HepG2 (cell line): ENCODE measurements at regions not wholly inside any gene's neighbourhood (a gene's known extent, or its start where the extent isn't known, plus 50 kb on each side); places are given as distances from the start of the nearest gene placed in this dataset.
A peak's percentile ranks its signal among the peaks of the same experiment; 100 is the strongest.

ENCODE experiments used
- ATAC-seq: fragments of 200-7000 bp; cut with Tn5 transposase; 3 replicates; pipeline ENCODE4 v1.9.1; 2020; ENCODE audit warnings: mild to moderate bottlenecking, moderate library complexity
- BruUV-seq: library from RNA; stranded (reverse); fragments of 400-500 nt; replicated peaks from 2 replicates; lab custom pipeline; 2021; lab: Mats Ljungman, UMichigan
- CTCF ChIA-PET: fragments of 300-600 bp; formaldehyde crosslinking; extraction: SDS; loops from one replicate; lab custom pipeline; 2021; ENCODE audit warnings: low total read pairs, inconsistent platforms, low intra/inter-chr PET ratio; lab: Yijun Ruan, JAX
- POLR2A ChIA-PET: fragments of 350-600 bp; sonication (Branson Sonifier 250); formaldehyde crosslinking; loops from one replicate; lab custom pipeline; 2020; ENCODE audit warnings: antibody characterized with exemption, inconsistent platforms; lab: Yijun Ruan, JAX
- DNase-seq: peaks from one replicate; pipeline ENCODE4 v3.0.0-alpha.2; 2015; ENCODE audit warnings: low spot score
- FAIRE-seq: peaks from 3 replicates; lab custom pipeline; 2011; peaks lifted over from hg19 to GRCh38; lab: Jason Lieb, UNC
- H2AFZ ChIP-seq: one replicate; pipeline ENCODE4 v1.6.1; 2011; ENCODE audit warnings: low read length, inconsistent platforms
- H3K27ac ChIP-seq: fragments of 300-600 bp; 3 replicates; pipeline ENCODE4 v1.8.0; 2011; ENCODE audit warnings: mixed run types, mild to moderate bottlenecking, mixed read lengths, low read length, inconsistent platforms; ENCODE audit not compliant: insufficient read depth; ENCODE audit errors: extremely low read length
- H3K27me3 ChIP-seq, 2 experiments: fragments of 200-600 bp in 1 of 2; 2 replicates in 1 of 2; 3 replicates in 1 of 2; pipeline versions ENCODE4 v1.6.0 to v1.8.0; 2011; ENCODE audit warnings: low read length in 2 of 2, mild to moderate bottlenecking in 2 of 2, moderate library complexity in 2 of 2, inconsistent platforms in 1 of 2; ENCODE audit not compliant: insufficient read depth in 2 of 2, control insufficient read depth in 1 of 2
- H3K36me3 ChIP-seq, 2 experiments: fragments of 200-600 bp in 1 of 2; replicated peaks in 1 of 2; 2 replicates in 1 of 2; 3 replicates in 1 of 2; pipeline versions ENCODE4 v1.5.1 to v1.8.0; 2011; ENCODE audit warnings: low read length in 2 of 2, inconsistent platforms in 1 of 2; ENCODE audit not compliant: insufficient read depth in 2 of 2, control insufficient read depth in 1 of 2
- H3K4me1 ChIP-seq: 2 replicates; pipeline ENCODE4 v1.5.1; 2012; ENCODE audit warnings: low read length, inconsistent platforms; ENCODE audit not compliant: insufficient read depth
- H3K4me2 ChIP-seq: 2 replicates; pipeline ENCODE4 v1.6.0; 2011; ENCODE audit warnings: low read depth, low read length, inconsistent platforms
- H3K4me3 ChIP-seq, 3 experiments: fragments of 200-600 bp in 1 of 3; sonication (generic), shearing (Covaris generic) in 1 of 3; replicated peaks in 1 of 3; 2 replicates each; pipeline ENCODE4 v1.5.1; 2011 to 2016; ENCODE audit warnings: low read length in 3 of 3, inconsistent platforms in 2 of 3, low read depth in 2 of 3, mild to moderate bottlenecking in 2 of 3, control low read depth in 1 of 3, mixed read lengths in 1 of 3; ENCODE audit not compliant: insufficient read depth in 1 of 3
- H3K79me2 ChIP-seq: one replicate; pipeline ENCODE4 v1.6.1; 2011; ENCODE audit warnings: low read length, inconsistent platforms; ENCODE audit not compliant: insufficient read depth
- H3K9ac ChIP-seq: 2 replicates; pipeline ENCODE4 v1.6.0; 2011; ENCODE audit warnings: mild to moderate bottlenecking, low read depth, low read length, inconsistent platforms; ENCODE audit not compliant: insufficient read depth
- H3K9me3 ChIP-seq: 2 replicates; pipeline ENCODE4 v1.5.1; 2012; ENCODE audit warnings: mild to moderate bottlenecking, low read length
- H4K20me1 ChIP-seq: 2 replicates; pipeline ENCODE4 v1.6.0; 2011; ENCODE audit warnings: inconsistent platforms, mild to moderate bottlenecking, low read length, moderate library complexity; ENCODE audit not compliant: insufficient read depth
- CREB1 ChIP-seq, 2 experiments: fragments of 450-650 bp in 1 of 2; IDR thresholded peaks; 2 replicates each; pipeline ENCODE4 v1.6.1; 2016 to 2017; ENCODE audit warnings: control low read depth in 1 of 2, mild to moderate bottlenecking in 1 of 2, missing compliant biosample characterization in 1 of 2, missing genetic modification characterization in 1 of 2
- HNRNPK ChIP-seq: fragments of 200-400 bp; formaldehyde crosslinking; IDR thresholded peaks from 2 replicates; pipeline ENCODE4 v1.6.1; 2018; ENCODE audit warnings: low read length, low read depth, moderate library complexity, mild to moderate bottlenecking; ENCODE audit not compliant: poor library complexity, severe bottlenecking
- MAFF ChIP-seq: IDR thresholded peaks from 2 replicates; pipeline ENCODE4 v1.6.1; 2011; ENCODE audit warnings: low read depth, low read length, improper control_type of control experiment
- MAFK ChIP-seq, 2 experiments: IDR thresholded peaks in 1 of 2; conservative IDR thresholded peaks in 1 of 2; 2 replicates each; pipeline ENCODE4 v1.6.1; 2011; ENCODE audit warnings: improper control_type of control experiment in 2 of 2, low read length in 2 of 2
- TBX3 ChIP-seq: fragments of 450-650 bp; IDR thresholded peaks from 2 replicates; pipeline ENCODE4 v1.6.1; 2017; ENCODE audit warnings: antibody characterized with exemption, mild to moderate bottlenecking, inconsistent platforms, borderline replicate concordance
- ZNF546 ChIP-seq: sonication (generic); formaldehyde crosslinking; conservative IDR thresholded peaks from 2 replicates; pipeline ENCODE4 v1.8.1; 2023; ENCODE audit warnings: mild to moderate bottlenecking, missing genetic modification reagents
- whole genome bisulfite sequencing: methylation state at CpG from one replicate; pipeline ENCODE4 v1.1.6; 2017; ENCODE audit warnings: low lambda C conversion rate; 5-methylcytosine and 5-hydroxymethylcytosine counted together
- in situ Hi-C: cut with HindIII; loops from 2 replicates; pipeline ENCODE4 v1.10.0; 2017; ENCODE audit warnings: low pct_unique_long_range_greater_than_20kb; ENCODE audit not compliant: extremely low pct_ligation_motif_present
- intact Hi-C: fragments of 100-400 bp; cut with micrococcal nuclease; formaldehyde crosslinking; loops from one replicate; pipeline ENCODE4 v1.10.0; 2022; ENCODE audit not compliant: unreplicated experiment
- TF ChIP-seq, protein P1 (sequence below): sonication (generic); formaldehyde crosslinking; IDR thresholded peaks from 2 replicates; pipeline ENCODE4 v1.5.0; 2020; ENCODE audit warnings: missing genetic modification reagents, mild to moderate bottlenecking, borderline replicate concordance

DNA sequence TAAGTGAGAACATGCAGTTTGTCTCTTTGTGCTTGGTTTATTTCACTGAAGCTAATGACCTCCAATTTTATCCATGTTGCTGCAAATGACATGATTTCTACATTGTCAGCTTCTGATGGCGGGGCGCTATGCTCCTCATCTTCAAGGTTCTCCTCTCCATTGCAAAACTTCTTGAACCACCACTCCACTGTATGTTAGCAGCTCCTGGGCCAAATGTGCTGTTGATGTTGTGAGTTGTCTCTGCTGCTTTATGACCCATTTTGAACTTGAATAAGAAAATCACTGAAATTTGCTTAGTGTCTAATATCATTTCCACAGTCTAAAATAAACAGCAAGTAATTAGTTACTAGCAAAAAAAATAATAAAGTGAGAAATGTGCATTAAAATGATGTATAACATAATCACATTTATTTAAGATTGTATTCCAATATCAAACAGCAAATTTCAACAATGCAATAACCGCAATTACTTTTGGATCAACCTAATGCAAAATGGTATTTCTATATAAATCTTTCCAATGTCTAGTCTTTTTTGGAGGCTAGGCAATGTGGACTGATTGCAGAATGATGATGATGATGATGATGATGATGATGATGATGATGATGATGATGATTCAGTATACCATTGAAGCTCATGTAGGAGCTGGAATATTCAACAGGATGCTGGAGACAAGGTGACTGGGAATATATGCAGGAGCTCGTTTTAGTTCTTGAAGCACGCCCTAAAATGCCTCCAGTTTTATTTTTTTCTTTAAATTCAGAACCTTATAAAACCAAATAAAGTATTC, 304.9 kb upstream of the KYNU start:
- ATAC-seq (no peak), FAIRE-seq (no peak), DNase-seq (no peak)
- H3K9ac ChIP-seq = no peak overlapping the region
- H3K79me2 ChIP-seq = no peaks in the 10 kb centered on the region
- in situ Hi-C loops (no loop called here), intact Hi-C loops (no loop called here)
- H3K36me3 ChIP-seq = no peaks in the 10 kb centered on the region
- no peaks in the 10 kb centered on the region for H3K4me1 ChIP-seq
- no TSS peak for BruUV-seq
- no peak overlapping the region for H3K27ac ChIP-seq
- H2AFZ ChIP-seq = no peak overlapping the region
- H3K4me2 ChIP-seq = no peak overlapping the region
- H3K27me3 ChIP-seq = no peaks in the 10 kb centered on the region
- no peaks in the 10 kb centered on the region for H4K20me1 ChIP-seq
- POLR2A ChIA-PET = no interaction called here
- WGBS = 17% methylated on average over 5 of the region's 5 CpGs
- no peaks in the 10 kb centered on the region for H3K9me3 ChIP-seq
- CTCF ChIA-PET = no interaction called here
- TF ChIP-seq, protein P1, sequence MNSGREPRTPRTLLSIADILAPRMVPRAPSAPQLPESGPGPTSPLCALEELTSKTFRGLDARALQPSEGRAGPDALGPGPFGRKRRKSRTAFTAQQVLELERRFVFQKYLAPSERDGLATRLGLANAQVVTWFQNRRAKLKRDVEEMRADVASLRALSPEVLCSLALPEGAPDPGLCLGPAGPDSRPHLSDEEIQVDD = no peak
- no peak for TF ChIP-seq ZNF546
- TF ChIP-seq CREB1 (IDR thresholded peaks at IDR 0.05) = peak; percentile 87
- TF ChIP-seq CREB1 (CRISPR knock-in tag; IDR thresholded peaks at IDR 0.05) = no peak
- no peak overlapping the region for H3K4me3 ChIP-seq

DNA sequence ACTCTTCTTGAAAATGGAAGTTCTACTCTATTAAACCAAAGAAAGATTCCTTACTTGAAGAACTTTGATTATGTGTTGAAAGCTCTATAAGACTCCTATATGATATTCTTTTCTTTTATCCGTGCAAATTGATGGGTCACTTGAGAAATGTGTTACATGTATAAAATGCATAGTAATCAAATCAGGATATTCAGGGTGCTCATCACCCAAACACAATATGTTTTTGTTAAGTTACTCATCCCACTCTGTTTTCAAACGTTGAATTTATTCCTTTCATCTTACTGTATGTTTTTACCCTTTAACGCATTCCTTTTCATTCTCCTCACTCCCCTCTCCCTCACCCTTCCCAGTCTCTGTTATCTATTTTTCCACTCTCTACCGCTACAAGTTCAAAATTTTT, 305.5 kb upstream of the KYNU start:
- ATAC-seq = no peak
- peak; percentile 33 to 50; a peak in 1 of 4 replicates for TF ChIP-seq MAFK (conservative IDR thresholded peaks at IDR 0.05 in 1 of 2, IDR thresholded peaks at IDR 0.05 in 1 of 2; ENCODE audit: low read length in 2 of 2)
- TF ChIP-seq MAFF = peak; percentile 46; the same call in 1 of the 2 replicates
- TF ChIP-seq HNRNPK = peak; percentile 66
- no peak for TF ChIP-seq TBX3
- TF ChIP-seq, all 625 proteins: peak for 3
- ChIA-PET POLR2A (no interaction called here), CTCF (no interaction called here)
- Histone ChIP-seq H2AFZ (no peak overlapping the region), H3K27me3 (no peaks in the 10 kb centered on the region), H3K4me2 (no peak overlapping the region), H3K27ac (no peak overlapping the region), H4K20me1 (no peaks in the 10 kb centered on the region), H3K4me1 (no peaks in the 10 kb centered on the region), H3K9me3 (no peaks in the 10 kb centered on the region), H3K4me3 (no peak overlapping the region), H3K9ac (no peak overlapping the region), H3K36me3 (no peaks in the 10 kb centered on the region), H3K79me2 (no peaks in the 10 kb centered on the region)
- no peak for FAIRE-seq
- in situ Hi-C loops = no loop called here
- no peak for DNase-seq
- WGBS = 9% methylated on average over 4 of the region's 4 CpGs
- intact Hi-C loops = no loop called here
- BruUV-seq = no TSS peak
